PC-3 (cell line): ENCODE measurements at regions not wholly inside any gene's neighbourhood (a gene's known extent, or its start where the extent isn't known, plus 50 kb on each side); places are given as distances from the start of the nearest gene placed in this dataset.

Experiments used
- CTCF ChIP-seq: fragments of 300-600 bp; sonication (generic); conservative IDR thresholded peaks from 2 replicates; pipeline ENCODE4 v1.5.1; 2017; ENCODE audit warnings: antibody characterized with exemption, low read depth, mild to moderate bottlenecking, low read length
- EZH2phosphoT487 ChIP-seq: fragments of 300-600 bp; sonication (generic); IDR thresholded peaks from 2 replicates; pipeline ENCODE4 v1.6.1; 2018; ENCODE audit warnings: mild to moderate bottlenecking, antibody characterized with exemption, low read length, borderline replicate concordance

- no peak for TF ChIP-seq EZH2phosphoT487
- TF ChIP-seq CTCF, result no peak
These were observed 144.6 kb upstream of the AFDN start for GRCh38 chr6:167682125-167682524.
